GM12891 (cell line): ENCODE measurements at regions not wholly inside any gene's neighbourhood (a gene's known extent, or its start where the extent isn't known, plus 50 kb on each side); places are given as distances from the start of the nearest gene placed in this dataset.

Experiments
- POLR2A ChIP-seq: IDR thresholded peaks from 2 replicates; pipeline ENCODE4 v1.6.1; 2011; ENCODE audit warnings: low read depth, low read length, control low read depth
- POLR2AphosphoS5 ChIP-seq: IDR thresholded peaks from 2 replicates; pipeline ENCODE4 v1.6.1; 2011; ENCODE audit warnings: low read depth, low read length, control low read depth
- SPI1 ChIP-seq: IDR thresholded peaks from 2 replicates; pipeline ENCODE4 v1.6.1; 2011; ENCODE audit warnings: low read depth, low read length, control low read depth
- TAF1 ChIP-seq: IDR thresholded peaks from 2 replicates; pipeline ENCODE4 v1.6.1; 2011; ENCODE audit warnings: low read depth, low read length, control low read depth

GRCh38 chr3:110984456-110985250 lies 87.0 kb upstream of the NECTIN3 start:
- TF ChIP-seq TAF1 (no peak), POLR2AphosphoS5 (no peak), SPI1 (no peak), POLR2A (no peak)
